A549 (cell line): ENCODE measurements at regions not wholly inside any gene's neighbourhood (a gene's known extent, or its start where the extent isn't known, plus 50 kb on each side); places are given as distances from the start of the nearest gene placed in this dataset.

Experiments used
- ATAC-seq, 2 experiments: fragments of 200-7000 bp in 1 of 2; fragments of >200 bp in 1 of 2; cut with Nextera tagmentation in 1 of 2; cut with Tn5 transposase in 1 of 2; 3 replicates each; pipeline versions ENCODE4 v1.8.0 to v1.9.1; 2018 to 2020; ENCODE audit warnings: mild to moderate bottlenecking in 1 of 2, moderate library complexity in 1 of 2
- CTCF ChIA-PET: fragments of 300-600 bp; sonication (Branson Sonifier 250); formaldehyde crosslinking; extraction: SDS; loops from one replicate; lab custom pipeline; 2021; ENCODE audit warnings: antibody characterized with exemption, inconsistent platforms; lab: Yijun Ruan, JAX
- POLR2A ChIA-PET: fragments of 350-600 bp; formaldehyde crosslinking; extraction: SDS; loops from one replicate; lab custom pipeline; 2021; ENCODE audit warnings: antibody characterized with exemption, inconsistent platforms; lab: Yijun Ruan, JAX
- DNase-seq, 2 experiments: peaks; one replicate each; pipeline versions ENCODE4 v3.0.0 to v3.0.0-alpha.2; 2011 to 2016; ENCODE audit warnings: low read depth in 1 of 2, low spot score in 1 of 2
- FAIRE-seq: peaks from 2 replicates; lab custom pipeline; 2011; peaks lifted over from hg19 to GRCh38; lab: Jason Lieb, UNC
- H3K27ac ChIP-seq, 2 experiments: fragments of >200 bp; sonication (Bioruptor Twin); formaldehyde crosslinking; 3 replicates each; pipeline ENCODE4 v1.5.1; 2016 to 2017
- H3K4me1 ChIP-seq: fragments of >200 bp; sonication (Bioruptor Twin); formaldehyde crosslinking; 3 replicates; pipeline ENCODE4 v1.6.1; 2016
- H3K4me2 ChIP-seq: fragments of >200 bp; sonication (Bioruptor Twin); formaldehyde crosslinking; 3 replicates; pipeline ENCODE4 v1.6.1; 2016
- H3K4me3 ChIP-seq: fragments of >200 bp; sonication (Bioruptor Twin); formaldehyde crosslinking; 3 replicates; pipeline ENCODE4 v1.5.1; 2016
- H3K9me3 ChIP-seq: fragments of >200 bp; sonication (Bioruptor Twin); formaldehyde crosslinking; 3 replicates; pipeline ENCODE4 v1.6.1; 2016
- BCL3 ChIP-seq: fragments of >200 bp; sonication (Bioruptor Twin); formaldehyde crosslinking; IDR thresholded peaks from 3 replicates; pipeline ENCODE4 v1.6.1; 2016
- CBX8 ChIP-seq: fragments of 200-600 bp; sonication (generic); IDR thresholded peaks from 2 replicates; pipeline ENCODE4 v1.6.1; 2016
- CHD2 ChIP-seq: fragments of 150-350 bp; IDR thresholded peaks from 2 replicates; pipeline ENCODE4 v1.6.1; 2014; ENCODE audit warnings: low read length; ENCODE audit not compliant: partially characterized antibody
- CHD4 ChIP-seq: fragments of 200-600 bp; sonication (generic); IDR thresholded peaks from 2 replicates; pipeline ENCODE4 v1.6.1; 2016; ENCODE audit warnings: antibody characterized with exemption, mild to moderate bottlenecking, borderline replicate concordance
- FOSB ChIP-seq: fragments of 250-450 bp; sonication (Bioruptor Pico); IDR thresholded peaks from 2 replicates; pipeline ENCODE4 v1.5.0; 2020; ENCODE audit warnings: mild to moderate bottlenecking, moderate library complexity
- FOXS1 ChIP-seq: fragments of 250-450 bp; sonication (Bioruptor Pico); IDR thresholded peaks from 2 replicates; pipeline ENCODE4 v1.5.0; 2020; ENCODE audit warnings: mild to moderate bottlenecking, moderate library complexity
- HES2 ChIP-seq: fragments of >200 bp; sonication (Bioruptor Twin); formaldehyde crosslinking; IDR thresholded peaks from 2 replicates; pipeline ENCODE4 v1.6.1; 2016
- HEYL ChIP-seq: fragments of 250-450 bp; sonication (Bioruptor Pico); IDR thresholded peaks from 2 replicates; pipeline ENCODE4 v1.8.0; 2021; ENCODE audit warnings: mild to moderate bottlenecking, moderate library complexity
- HOXA7 ChIP-seq: fragments of 250-450 bp; sonication (Bioruptor Pico); IDR thresholded peaks from 2 replicates; pipeline ENCODE4 v1.5.0; 2020; ENCODE audit warnings: mild to moderate bottlenecking, moderate library complexity
- KDM1A ChIP-seq: fragments of 200-600 bp; sonication (generic); IDR thresholded peaks from 2 replicates; pipeline ENCODE4 v1.6.1; 2016; ENCODE audit warnings: low read depth, mild to moderate bottlenecking
- NFE2L2 ChIP-seq: fragments of 150-350 bp; conservative IDR thresholded peaks from 2 replicates; pipeline ENCODE4 v1.6.1; 2014; ENCODE audit warnings: low read length
- NPAS2 ChIP-seq: fragments of 250-450 bp; sonication (Bioruptor Pico); IDR thresholded peaks from 2 replicates; pipeline ENCODE4 v1.8.0; 2022; ENCODE audit warnings: mild to moderate bottlenecking, moderate library complexity, borderline replicate concordance
- POLR2A ChIP-seq: IDR thresholded peaks from 2 replicates; pipeline ENCODE4 v1.6.1; 2012; ENCODE audit warnings: mild to moderate bottlenecking, low read length
- RCOR1 ChIP-seq: fragments of 150-350 bp; IDR thresholded peaks from 2 replicates; pipeline ENCODE4 v1.6.1; 2014; ENCODE audit warnings: antibody characterized with exemption, low read length, low read depth
- SMC3 ChIP-seq: fragments of >200 bp; sonication (Bioruptor Twin); formaldehyde crosslinking; IDR thresholded peaks from 3 replicates; pipeline ENCODE4 v1.6.1; 2018; ENCODE audit warnings: inconsistent platforms
- SREBF2 ChIP-seq: fragments of 450-650 bp; IDR thresholded peaks from 2 replicates; pipeline ENCODE4 v1.6.1; 2014; ENCODE audit warnings: mild to moderate bottlenecking, moderate library complexity
- ZSCAN20 ChIP-seq: fragments of 250-450 bp; sonication (Bioruptor Pico); IDR thresholded peaks from 2 replicates; pipeline ENCODE4 v1.8.0; 2022; ENCODE audit warnings: mild to moderate bottlenecking, moderate library complexity
- WGBS: methylation state at CpG from one replicate; pipeline ENCODE4 v1.1.6; 2017; ENCODE audit errors: missing lambda C conversion rate; 5-methylcytosine and 5-hydroxymethylcytosine counted together
- TF ChIP-seq, protein P1 (sequence below): IDR thresholded peaks from 2 replicates; pipeline ENCODE4 v1.6.1; 2012; ENCODE audit warnings: low read depth, borderline replicate concordance
- TF ChIP-seq, protein P2 (sequence below): fragments of 450-650 bp; IDR thresholded peaks from 2 replicates; pipeline ENCODE4 v1.6.1; 2014; ENCODE audit warnings: antibody characterized with exemption
- TF ChIP-seq, protein P3 (sequence below): fragments of >200 bp; sonication (Bioruptor Twin); formaldehyde crosslinking; IDR thresholded peaks from 3 replicates; pipeline ENCODE4 v1.5.1; 2016
- TF ChIP-seq, protein P4 (sequence below): fragments of 250-450 bp; sonication (Bioruptor Pico); IDR thresholded peaks from 2 replicates; pipeline ENCODE4 v1.5.0; 2020; ENCODE audit warnings: low read depth, mild to moderate bottlenecking, moderate library complexity

DNA sequence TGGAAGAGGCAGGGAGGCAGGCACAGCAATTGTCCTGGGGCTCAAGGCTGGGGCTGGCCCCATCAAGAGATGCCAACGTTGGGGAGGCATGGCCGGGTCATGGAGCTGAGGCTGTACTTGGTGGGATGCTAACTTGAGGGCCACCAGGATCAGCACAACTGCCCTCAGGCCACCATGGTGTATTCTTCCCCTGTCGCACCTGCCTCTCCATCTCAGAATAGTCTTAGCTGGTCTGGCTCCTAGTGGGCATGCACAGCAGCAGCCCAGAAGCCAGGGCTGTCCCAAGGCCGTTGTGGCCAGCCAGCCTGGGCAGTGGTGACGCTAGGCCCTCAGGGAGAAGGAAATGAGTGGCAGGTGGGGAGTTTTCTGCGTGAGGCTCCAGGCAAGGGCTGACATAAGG, 91.3 kb downstream of the DHCR7 start:
- H3K4me3 ChIP-seq = no peak overlapping the region
- CTCF ChIA-PET = no interaction called here
- FAIRE-seq = no peak
- H3K4me1 ChIP-seq = no peaks in the 10 kb centered on the region
- no peak for TF ChIP-seq NPAS2 (CRISPR knock-in tag)
- TF ChIP-seq CHD2 = no peak
- TF ChIP-seq FOSB (CRISPR knock-in tag) = no peak
- TF ChIP-seq CHD4 = no peak
- H3K9me3 ChIP-seq = no peaks in the 10 kb centered on the region
- H3K4me2 ChIP-seq = no peak overlapping the region
- no peak overlapping the region for H3K27ac ChIP-seq
- no peak for DNase-seq
- 22% methylated on average over 6 of the region's 6 CpGs for WGBS
- POLR2A ChIA-PET = no interaction called here
- no peak for ATAC-seq

DNA sequence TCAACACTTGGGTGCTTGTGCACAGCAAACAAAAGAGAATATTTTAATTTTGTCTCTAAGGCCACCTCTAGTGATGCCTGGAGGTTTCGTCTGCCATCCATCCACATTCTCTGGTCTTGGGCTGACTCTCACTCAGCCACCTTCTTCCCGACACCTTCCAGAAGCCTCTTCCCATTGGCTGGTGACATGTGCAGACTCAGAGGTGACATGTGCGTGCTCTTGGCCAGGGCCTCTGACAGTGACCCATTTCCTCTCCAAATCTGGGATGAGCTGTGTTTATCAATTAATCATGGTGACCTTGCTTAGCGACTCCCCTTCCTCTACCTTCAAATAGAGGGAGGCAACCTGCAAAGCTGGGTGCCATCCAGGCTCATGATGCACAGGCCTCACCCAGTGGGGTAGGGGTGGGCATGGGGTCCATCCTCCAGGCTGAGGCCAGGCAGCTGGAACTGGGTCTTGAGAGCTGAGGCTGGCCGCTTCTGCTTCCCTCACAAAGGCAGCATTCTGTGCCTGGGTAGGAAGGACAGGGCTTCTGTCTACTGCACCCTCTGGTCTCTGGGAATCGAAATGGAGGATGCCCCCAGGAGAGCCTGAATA, 91.8 kb downstream of the DHCR7 start:
- FAIRE-seq (no peak), DNase-seq (no peak), ATAC-seq (no peak)
- H3K4me1 ChIP-seq = no peaks in the 10 kb centered on the region
- 38% methylated on average over 5 of the region's 6 CpGs for WGBS
- TF ChIP-seq, protein P1, sequence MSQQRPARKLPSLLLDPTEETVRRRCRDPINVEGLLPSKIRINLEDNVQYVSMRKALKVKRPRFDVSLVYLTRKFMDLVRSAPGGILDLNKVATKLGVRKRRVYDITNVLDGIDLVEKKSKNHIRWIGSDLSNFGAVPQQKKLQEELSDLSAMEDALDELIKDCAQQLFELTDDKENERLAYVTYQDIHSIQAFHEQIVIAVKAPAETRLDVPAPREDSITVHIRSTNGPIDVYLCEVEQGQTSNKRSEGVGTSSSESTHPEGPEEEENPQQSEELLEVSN = no peak
- TF ChIP-seq CBX8 = no peak
- TF ChIP-seq HOXA7 (CRISPR knock-in tag) = no peak
- TF ChIP-seq, protein P2, sequence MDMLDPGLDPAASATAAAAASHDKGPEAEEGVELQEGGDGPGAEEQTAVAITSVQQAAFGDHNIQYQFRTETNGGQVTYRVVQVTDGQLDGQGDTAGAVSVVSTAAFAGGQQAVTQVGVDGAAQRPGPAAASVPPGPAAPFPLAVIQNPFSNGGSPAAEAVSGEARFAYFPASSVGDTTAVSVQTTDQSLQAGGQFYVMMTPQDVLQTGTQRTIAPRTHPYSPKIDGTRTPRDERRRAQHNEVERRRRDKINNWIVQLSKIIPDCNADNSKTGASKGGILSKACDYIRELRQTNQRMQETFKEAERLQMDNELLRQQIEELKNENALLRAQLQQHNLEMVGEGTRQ = no peak
- TF ChIP-seq NFE2L2 = no peak
- TF ChIP-seq KDM1A = no peak
- no peak for TF ChIP-seq SREBF2
- TF ChIP-seq, protein P3, sequence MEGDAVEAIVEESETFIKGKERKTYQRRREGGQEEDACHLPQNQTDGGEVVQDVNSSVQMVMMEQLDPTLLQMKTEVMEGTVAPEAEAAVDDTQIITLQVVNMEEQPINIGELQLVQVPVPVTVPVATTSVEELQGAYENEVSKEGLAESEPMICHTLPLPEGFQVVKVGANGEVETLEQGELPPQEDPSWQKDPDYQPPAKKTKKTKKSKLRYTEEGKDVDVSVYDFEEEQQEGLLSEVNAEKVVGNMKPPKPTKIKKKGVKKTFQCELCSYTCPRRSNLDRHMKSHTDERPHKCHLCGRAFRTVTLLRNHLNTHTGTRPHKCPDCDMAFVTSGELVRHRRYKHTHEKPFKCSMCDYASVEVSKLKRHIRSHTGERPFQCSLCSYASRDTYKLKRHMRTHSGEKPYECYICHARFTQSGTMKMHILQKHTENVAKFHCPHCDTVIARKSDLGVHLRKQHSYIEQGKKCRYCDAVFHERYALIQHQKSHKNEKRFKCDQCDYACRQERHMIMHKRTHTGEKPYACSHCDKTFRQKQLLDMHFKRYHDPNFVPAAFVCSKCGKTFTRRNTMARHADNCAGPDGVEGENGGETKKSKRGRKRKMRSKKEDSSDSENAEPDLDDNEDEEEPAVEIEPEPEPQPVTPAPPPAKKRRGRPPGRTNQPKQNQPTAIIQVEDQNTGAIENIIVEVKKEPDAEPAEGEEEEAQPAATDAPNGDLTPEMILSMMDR = no peak
- TF ChIP-seq BCL3 = no peak
- TF ChIP-seq FOXS1 = no peak
- TF ChIP-seq SMC3 = no peak
- TF ChIP-seq, protein P4, sequence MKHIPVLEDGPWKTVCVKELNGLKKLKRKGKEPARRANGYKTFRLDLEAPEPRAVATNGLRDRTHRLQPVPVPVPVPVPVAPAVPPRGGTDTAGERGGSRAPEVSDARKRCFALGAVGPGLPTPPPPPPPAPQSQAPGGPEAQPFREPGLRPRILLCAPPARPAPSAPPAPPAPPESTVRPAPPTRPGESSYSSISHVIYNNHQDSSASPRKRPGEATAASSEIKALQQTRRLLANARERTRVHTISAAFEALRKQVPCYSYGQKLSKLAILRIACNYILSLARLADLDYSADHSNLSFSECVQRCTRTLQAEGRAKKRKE = no peak
- TF ChIP-seq HEYL (CRISPR knock-in tag) = no peak
- no peak for TF ChIP-seq HES2
- no peak for TF ChIP-seq POLR2A
- no peak for TF ChIP-seq ZSCAN20 (CRISPR knock-in tag)
- no peak for TF ChIP-seq RCOR1
- H3K27ac ChIP-seq = no peak overlapping the region
- POLR2A ChIA-PET = no interaction called here
- H3K9me3 ChIP-seq = no peaks in the 10 kb centered on the region
- CTCF ChIA-PET = no interaction called here
- no peak overlapping the region for H3K4me2 ChIP-seq
- no peak overlapping the region for H3K4me3 ChIP-seq
